Activated T-cell treated with anti-CD3 and anti-CD28 coated beads, Interleukin-2, amount 50 U/mL, for 48 hours (primary cell): ENCODE measurements at regions not wholly inside any gene's neighbourhood (a gene's known extent, or its start where the extent isn't known, plus 50 kb on each side); places are given as distances from the start of the nearest gene placed in this dataset.

Experiments
- DNase-seq, 2 experiments: peaks; one replicate each; pipeline ENCODE4 v3.0.0-alpha.2; 2020

- DNase-seq, result no peak
These were observed 2139.4 kb upstream of the TENM3 start for GRCh38 chr4:180103794-180104193.

GRCh38 chr4:180105362-180105761 is 2137.8 kb upstream of the TENM3 start:
- DNase-seq, result no peak

- no peak for DNase-seq
These were observed 2137.1 kb upstream of the TENM3 start for GRCh38 chr4:180106122-180106521.

- DNase-seq, result no peak
These were observed 2136.2 kb upstream of the TENM3 start for GRCh38 chr4:180106997-180107396.

- no peak for DNase-seq
These were observed 2126.4 kb upstream of the TENM3 start for GRCh38 chr4:180116840-180117239.

GRCh38 chr4:180120068-180120467 is 2123.1 kb upstream of the TENM3 start:
- no peak for DNase-seq

GRCh38 chr4:180134091-180134866 is 2108.9 kb upstream of the TENM3 start:
- no peak for DNase-seq

GRCh38 chr4:180141734-180142133 is 2101.5 kb upstream of the TENM3 start:
- DNase-seq, result no peak

- DNase-seq, result no peak
These were observed 2094.5 kb upstream of the TENM3 start for GRCh38 chr4:180148737-180149136.

- DNase-seq, result no peak
These were observed 2092.4 kb upstream of the TENM3 start for GRCh38 chr4:180150818-180151217.

GRCh38 chr4:180152831-180153230 is 2090.4 kb upstream of the TENM3 start:
- DNase-seq, result no peak

- DNase-seq, result no peak
These were observed 2089.6 kb upstream of the TENM3 start for GRCh38 chr4:180153587-180153986.

- no peak for DNase-seq
These were observed 2086.5 kb upstream of the TENM3 start for GRCh38 chr4:180156684-180157083.

- no peak for DNase-seq
These were observed 2082.8 kb upstream of the TENM3 start for GRCh38 chr4:180160195-180160983.

- no peak for DNase-seq
These were observed 2078.4 kb upstream of the TENM3 start for GRCh38 chr4:180164799-180165198.

- no peak for DNase-seq
These were observed 2073.8 kb upstream of the TENM3 start for GRCh38 chr4:180169394-180169793.

- no peak for DNase-seq
These were observed 2073.2 kb upstream of the TENM3 start for GRCh38 chr4:180169966-180170365.

- DNase-seq, result no peak
These were observed 2064.1 kb upstream of the TENM3 start for GRCh38 chr4:180179146-180179545.

GRCh38 chr4:180189666-180190065 is 2053.5 kb upstream of the TENM3 start:
- DNase-seq, result no peak

GRCh38 chr4:180190382-180190781 is 2052.8 kb upstream of the TENM3 start:
- no peak for DNase-seq

GRCh38 chr4:180197471-180197870 is 2045.7 kb upstream of the TENM3 start:
- DNase-seq, result no peak

- no peak for DNase-seq
These were observed 2039.9 kb upstream of the TENM3 start for GRCh38 chr4:180203349-180203748.

- DNase-seq, result no peak
These were observed 2037.9 kb upstream of the TENM3 start for GRCh38 chr4:180205276-180205675.

- DNase-seq, result no peak
These were observed 2035.3 kb upstream of the TENM3 start for GRCh38 chr4:180207921-180208320.
